ENCODE measurements at regions not wholly inside any gene's neighbourhood (a gene's known extent, or its start where the extent isn't known, plus 50 kb on each side); places are given as distances from the start of the nearest gene placed in this dataset.

DNA sequence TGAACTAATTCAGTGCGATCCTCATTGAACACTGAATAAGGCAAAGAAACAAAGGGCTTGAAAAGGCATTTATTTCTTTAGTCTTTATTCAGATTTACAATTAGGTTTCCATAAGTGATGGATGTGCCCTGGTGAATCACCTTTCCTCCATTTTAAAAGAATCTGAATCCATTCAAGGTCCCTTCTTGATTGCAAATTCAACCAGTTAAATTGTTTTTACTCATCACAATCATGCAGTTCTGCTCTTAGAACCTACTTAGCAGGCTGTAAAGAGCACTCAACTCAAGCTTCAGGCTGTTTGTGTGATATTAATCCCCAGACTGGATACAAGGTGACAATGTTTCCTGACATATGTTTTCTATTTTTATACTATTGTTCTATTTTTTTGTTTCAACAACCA, 321.0 kb downstream of the TBC1D4 start:
- Histone ChIP-seq H3K27me3 (no peaks in the 10 kb centered on the region), H3K9me3 (no peaks in the 10 kb centered on the region), H3K4me3 (no peak overlapping the region), H3K4me1 (no peaks in the 10 kb centered on the region), H3K27ac (no peak overlapping the region), H3K36me3 (no peaks in the 10 kb centered on the region)
- TF ChIP-seq, protein P1, sequence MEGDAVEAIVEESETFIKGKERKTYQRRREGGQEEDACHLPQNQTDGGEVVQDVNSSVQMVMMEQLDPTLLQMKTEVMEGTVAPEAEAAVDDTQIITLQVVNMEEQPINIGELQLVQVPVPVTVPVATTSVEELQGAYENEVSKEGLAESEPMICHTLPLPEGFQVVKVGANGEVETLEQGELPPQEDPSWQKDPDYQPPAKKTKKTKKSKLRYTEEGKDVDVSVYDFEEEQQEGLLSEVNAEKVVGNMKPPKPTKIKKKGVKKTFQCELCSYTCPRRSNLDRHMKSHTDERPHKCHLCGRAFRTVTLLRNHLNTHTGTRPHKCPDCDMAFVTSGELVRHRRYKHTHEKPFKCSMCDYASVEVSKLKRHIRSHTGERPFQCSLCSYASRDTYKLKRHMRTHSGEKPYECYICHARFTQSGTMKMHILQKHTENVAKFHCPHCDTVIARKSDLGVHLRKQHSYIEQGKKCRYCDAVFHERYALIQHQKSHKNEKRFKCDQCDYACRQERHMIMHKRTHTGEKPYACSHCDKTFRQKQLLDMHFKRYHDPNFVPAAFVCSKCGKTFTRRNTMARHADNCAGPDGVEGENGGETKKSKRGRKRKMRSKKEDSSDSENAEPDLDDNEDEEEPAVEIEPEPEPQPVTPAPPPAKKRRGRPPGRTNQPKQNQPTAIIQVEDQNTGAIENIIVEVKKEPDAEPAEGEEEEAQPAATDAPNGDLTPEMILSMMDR (IDR thresholded peaks at IDR 0.05): no peak
- no peak for TF ChIP-seq POLR2AphosphoS5 (IDR thresholded peaks at IDR 0.05)
- no peak for TF ChIP-seq EP300 (IDR thresholded peaks at IDR 0.05)
- no peak for TF ChIP-seq POLR2A (IDR thresholded peaks at IDR 0.05)
- 80 to 100% methylated on average over 1 of the region's 1 CpG for WGBS, 2 donors (ENCODE audit: low coverage in 1 of 2)
- no peak for ATAC-seq

DNA sequence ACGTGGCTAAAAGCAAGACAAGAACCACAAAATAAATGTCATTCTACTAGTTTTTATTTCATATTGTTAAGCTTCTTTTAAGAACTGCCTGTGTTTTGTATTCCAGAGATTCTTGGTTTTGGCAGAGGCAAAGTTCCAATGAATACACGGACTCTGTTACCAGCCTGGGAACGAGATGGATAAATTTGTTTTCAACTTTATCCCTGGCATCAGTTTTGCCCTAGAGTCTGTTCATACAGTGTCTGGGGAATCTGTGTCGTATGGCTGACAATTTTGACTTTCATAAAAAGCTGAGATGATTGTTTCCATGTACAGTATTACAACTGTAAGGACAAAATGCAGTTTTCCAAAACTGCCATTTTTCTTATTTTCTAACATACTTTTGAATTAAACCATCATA, 327.6 kb downstream of the TBC1D4 start:
- Histone ChIP-seq H3K9me3 (no peaks in the 10 kb centered on the region), H3K4me3 (no peak overlapping the region), H3K4me1 (peaks cover 0 to 3% (median 0%) of the 10 kb centered on the region in 3 donors), H3K27me3 (no peaks in the 10 kb centered on the region), H3K36me3 (no peaks in the 10 kb centered on the region), H3K27ac (peak overlapping the region in 1 of 4 donors; percentile 16)
- WGBS, 2 donors (ENCODE audit: low coverage in 1 of 2): 28 to 40% methylated on average over 4 of the region's 4 CpGs
- TF ChIP-seq EP300 (IDR thresholded peaks at IDR 0.05) (no peak), POLR2A (IDR thresholded peaks at IDR 0.05) (no peak), POLR2AphosphoS5 (IDR thresholded peaks at IDR 0.05) (no peak)
- TF ChIP-seq, protein P1 (IDR thresholded peaks at IDR 0.05): no peak
- no peak for ATAC-seq

DNA sequence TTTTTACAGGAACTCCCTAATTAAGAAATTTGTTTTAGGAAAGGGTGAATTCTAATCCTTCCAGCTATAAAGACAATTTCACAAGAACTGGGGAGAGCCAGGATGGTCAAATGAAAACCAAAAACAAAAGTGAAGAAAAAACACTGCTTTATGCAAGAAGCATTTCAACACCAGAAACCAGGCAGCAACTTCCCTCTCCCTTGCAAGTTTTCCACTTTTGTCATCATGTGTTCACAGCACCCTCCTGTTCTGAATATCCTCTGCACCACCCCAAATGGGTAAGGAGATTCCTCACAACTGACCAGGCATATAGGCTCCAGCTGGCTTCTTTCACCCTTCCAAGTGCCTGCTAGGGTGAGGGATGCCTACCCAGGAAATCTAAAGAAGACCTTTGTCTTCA, 328.1 kb downstream of the TBC1D4 start:
- no peaks in the 10 kb centered on the region for H3K36me3 ChIP-seq
- no peaks in the 10 kb centered on the region for H3K9me3 ChIP-seq
- ATAC-seq: no peak
- no peaks in the 10 kb centered on the region for H3K27me3 ChIP-seq
- no peak overlapping the region for H3K4me3 ChIP-seq
- peaks cover 0 to 3% (median 0%) of the 10 kb centered on the region in 3 donors for H3K4me1 ChIP-seq
- H3K27ac ChIP-seq: peak overlapping the region in 1 of 4 donors; percentile 16
- TF ChIP-seq, protein P1 (IDR thresholded peaks at IDR 0.05): no peak
- TF ChIP-seq POLR2A (IDR thresholded peaks at IDR 0.05) (no peak), EP300 (IDR thresholded peaks at IDR 0.05) (no peak), POLR2AphosphoS5 (IDR thresholded peaks at IDR 0.05) (no peak)

DNA sequence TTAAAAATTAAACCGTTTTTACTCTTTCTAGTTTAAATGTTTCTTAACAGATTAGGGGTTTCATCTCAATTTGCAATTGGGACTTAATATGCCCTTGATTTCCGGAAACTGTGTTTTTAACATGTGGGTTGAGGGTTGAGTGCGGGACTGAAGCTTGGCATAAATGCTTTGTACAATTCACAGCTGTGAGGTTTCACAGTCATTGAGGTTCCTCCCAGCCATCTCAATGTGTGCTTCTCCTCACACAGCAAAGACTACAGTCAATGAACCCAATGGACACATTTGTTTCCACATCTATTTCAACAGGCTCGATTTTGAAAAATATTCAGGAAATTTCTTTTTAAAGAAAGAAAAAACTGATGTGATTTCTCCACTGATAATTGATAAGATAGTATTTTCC, 328.6 kb downstream of the TBC1D4 start:
- ATAC-seq: no peak
- H3K36me3 ChIP-seq: no peaks in the 10 kb centered on the region
- peaks cover 0 to 3% (median 0%) of the 10 kb centered on the region in 3 donors for H3K4me1 ChIP-seq
- H3K27me3 ChIP-seq: no peaks in the 10 kb centered on the region
- H3K27ac ChIP-seq: peak overlapping the region in 1 of 4 donors; percentile 16
- 51 to 81% methylated on average over 3 to 4 of the region's 4 CpGs for WGBS, 2 donors (ENCODE audit: low coverage in 1 of 2)
- no peak overlapping the region for H3K4me3 ChIP-seq
- TF ChIP-seq, protein P1 (IDR thresholded peaks at IDR 0.05): no peak
- H3K9me3 ChIP-seq: no peaks in the 10 kb centered on the region

DNA sequence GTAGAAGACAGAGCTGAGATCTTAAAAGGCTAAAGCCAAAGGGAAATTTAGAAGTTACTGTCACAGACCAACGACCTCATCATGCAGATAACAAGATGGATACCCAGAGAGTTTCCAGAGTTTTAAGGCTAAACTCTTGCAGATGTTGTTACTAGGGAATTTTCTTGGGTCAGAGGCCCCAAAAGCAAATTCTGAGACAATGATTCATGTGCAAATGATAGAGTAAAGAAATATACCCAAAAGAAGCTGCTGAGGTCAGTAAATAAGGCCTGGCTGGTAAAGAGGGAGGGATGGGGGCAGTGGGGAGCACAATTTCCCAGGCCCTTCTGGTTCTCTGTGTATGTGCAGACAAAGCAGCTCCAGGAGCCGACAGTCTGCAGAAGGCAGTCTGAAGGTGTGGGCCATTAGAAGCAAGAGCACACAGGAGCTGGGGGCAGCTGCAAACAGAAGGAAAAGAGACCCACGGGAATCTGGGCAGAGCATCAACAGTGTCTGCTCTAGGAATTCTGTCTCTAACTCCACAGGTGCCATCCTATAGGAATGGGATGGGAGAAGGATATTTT, 330.8 kb downstream of the TBC1D4 start:
- TF ChIP-seq POLR2AphosphoS5 (IDR thresholded peaks at IDR 0.05): no peak
- H3K9me3 ChIP-seq: no peaks in the 10 kb centered on the region
- H3K36me3 ChIP-seq: no peaks in the 10 kb centered on the region
- WGBS, 2 donors (ENCODE audit: low coverage in 1 of 2): 62 to 70% methylated on average over 2 to 3 of the region's 3 CpGs
- H3K4me3 ChIP-seq: no peak overlapping the region
- H3K27ac ChIP-seq: no peak overlapping the region
- no peak for ATAC-seq
- peaks cover 0 to 3% (median 0%) of the 10 kb centered on the region in 3 donors for H3K4me1 ChIP-seq
- H3K27me3 ChIP-seq: no peaks in the 10 kb centered on the region

Measured in gastroesophageal sphincter (tissue), 4 donors.